NT2/D1 (cell line): ENCODE measurements at regions not wholly inside any gene's neighbourhood (a gene's known extent, or its start where the extent isn't known, plus 50 kb on each side); places are given as distances from the start of the nearest gene placed in this dataset.

Experiments
- DNase-seq: peaks from one replicate; pipeline ENCODE4 v3.0.0-alpha.2; 2011; ENCODE audit warnings: low read depth, low spot score
- H3K27me3 ChIP-seq: 2 replicates; pipeline ENCODE4 v1.6.0; 2011; ENCODE audit warnings: mild to moderate bottlenecking; ENCODE audit not compliant: insufficient read length, insufficient read depth
- H3K36me3 ChIP-seq: 2 replicates; pipeline ENCODE4 v1.6.1; 2011; ENCODE audit warnings: mild to moderate bottlenecking, low read length, mixed read lengths; ENCODE audit not compliant: insufficient read depth, insufficient read length
- H3K4me1 ChIP-seq: 2 replicates; pipeline ENCODE4 v1.5.1; 2011; ENCODE audit not compliant: insufficient read depth, insufficient read length
- H3K4me3 ChIP-seq: 2 replicates; pipeline ENCODE4 v1.5.1; 2011; ENCODE audit warnings: low read depth; ENCODE audit not compliant: insufficient read length
- H3K9ac ChIP-seq: 2 replicates; pipeline ENCODE4 v1.6.0; 2011; ENCODE audit warnings: low read depth; ENCODE audit not compliant: insufficient read length
- H3K9me3 ChIP-seq: 2 replicates; pipeline ENCODE4 v1.5.1; 2011; ENCODE audit warnings: mild to moderate bottlenecking, low read length; ENCODE audit not compliant: insufficient read depth
- SUZ12 ChIP-seq: IDR thresholded peaks from 2 replicates; pipeline ENCODE4 v1.6.1; 2011; ENCODE audit not compliant: insufficient read length, insufficient read depth; ENCODE audit errors: extremely low read depth
- YY1 ChIP-seq: IDR thresholded peaks from 2 replicates; pipeline ENCODE4 v1.6.1; 2011; ENCODE audit not compliant: insufficient read length, insufficient read depth
- ZNF274 ChIP-seq: IDR thresholded peaks from 2 replicates; pipeline ENCODE4 v1.6.1; 2011; ENCODE audit warnings: mild to moderate bottlenecking, low read depth, low read length

GRCh38 chr5:167945542-167946384 lies 345.7 kb upstream of the WWC1 start:
- no peak for TF ChIP-seq SUZ12
- no peaks in the 10 kb centered on the region for H3K4me1 ChIP-seq
- no peak overlapping the region for H3K4me3 ChIP-seq
- no peak for DNase-seq
- peak overlapping the region; percentile 26 for H3K9ac ChIP-seq
- no peaks in the 10 kb centered on the region for H3K36me3 ChIP-seq
- no peaks in the 10 kb centered on the region for H3K9me3 ChIP-seq
- H3K27me3 ChIP-seq, result no peaks in the 10 kb centered on the region

GRCh38 chr5:167947306-167947705 lies 344.1 kb upstream of the WWC1 start:
- H3K27me3 ChIP-seq, result no peaks in the 10 kb centered on the region

GRCh38 chr5:167948251-167948650 lies 343.2 kb upstream of the WWC1 start:
- Histone ChIP-seq H3K9ac (no peak overlapping the region), H3K4me3 (no peak overlapping the region), H3K9me3 (no peaks in the 10 kb centered on the region), H3K27me3 (no peaks in the 10 kb centered on the region), H3K36me3 (no peaks in the 10 kb centered on the region), H3K4me1 (peaks cover 6% of the 10 kb centered on the region)
- DNase-seq, result no peak
- TF ChIP-seq SUZ12 (no peak), ZNF274 (no peak), YY1 (no peak)

More at GRCh38 chr5:167947306-167947705, 344.1 kb upstream of the WWC1 start:
- Histone ChIP-seq H3K36me3 (no peaks in the 10 kb centered on the region), H3K4me3 (no peak overlapping the region), H3K4me1 (peaks cover 2% of the 10 kb centered on the region), H3K9me3 (no peaks in the 10 kb centered on the region), H3K9ac (no peak overlapping the region)
- no peak for DNase-seq
- TF ChIP-seq YY1, result no peak
- no peak for TF ChIP-seq ZNF274
- no peak for TF ChIP-seq SUZ12

- H3K4me1 ChIP-seq, result peaks cover 6% of the 10 kb centered on the region
- H3K27me3 ChIP-seq, result no peaks in the 10 kb centered on the region
- DNase-seq, result no peak
- TF ChIP-seq YY1 (no peak), ZNF274 (no peak), SUZ12 (no peak)
- H3K9ac ChIP-seq, result no peak overlapping the region
- no peak overlapping the region for H3K4me3 ChIP-seq
- no peaks in the 10 kb centered on the region for H3K9me3 ChIP-seq
- no peaks in the 10 kb centered on the region for H3K36me3 ChIP-seq
These were observed 342.0 kb upstream of the WWC1 start for GRCh38 chr5:167949435-167949834.

GRCh38 chr5:167950126-167950721 lies 341.2 kb upstream of the WWC1 start:
- no peak overlapping the region for H3K9ac ChIP-seq
- H3K4me1 ChIP-seq, result peaks cover 6% of the 10 kb centered on the region
- no peaks in the 10 kb centered on the region for H3K9me3 ChIP-seq
- no peaks in the 10 kb centered on the region for H3K27me3 ChIP-seq
- no peaks in the 10 kb centered on the region for H3K36me3 ChIP-seq
- no peak for DNase-seq
- TF ChIP-seq SUZ12 (no peak), YY1 (no peak), ZNF274 (no peak)
- no peak overlapping the region for H3K4me3 ChIP-seq

GRCh38 chr5:167951116-167951515 lies 340.3 kb upstream of the WWC1 start:
- H3K9me3 ChIP-seq, result no peaks in the 10 kb centered on the region
- H3K9ac ChIP-seq, result no peak overlapping the region
- TF ChIP-seq YY1, result no peak
- no peak for TF ChIP-seq SUZ12
- TF ChIP-seq ZNF274, result no peak
- no peaks in the 10 kb centered on the region for H3K36me3 ChIP-seq
- no peak overlapping the region for H3K4me3 ChIP-seq
- DNase-seq, result no peak
- H3K4me1 ChIP-seq, result peaks cover 6% of the 10 kb centered on the region
- no peaks in the 10 kb centered on the region for H3K27me3 ChIP-seq

GRCh38 chr5:167952278-167952995 lies 339.0 kb upstream of the WWC1 start:
- Histone ChIP-seq H3K9me3 (no peaks in the 10 kb centered on the region), H3K4me1 (peaks cover 6% of the 10 kb centered on the region), H3K4me3 (no peak overlapping the region), H3K27me3 (no peaks in the 10 kb centered on the region), H3K36me3 (no peaks in the 10 kb centered on the region), H3K9ac (no peak overlapping the region)
- DNase-seq, result no peak
- TF ChIP-seq SUZ12 (no peak), ZNF274 (no peak), YY1 (no peak)
